ACHN (cell line): ENCODE measurements at regions not wholly inside any gene's neighbourhood (a gene's known extent, or its start where the extent isn't known, plus 50 kb on each side); places are given as distances from the start of the nearest gene placed in this dataset.
A peak's percentile ranks its signal among the peaks of the same experiment; 100 is the strongest.
"Not testable (repeated sequence)": the region's sequence is repeated elsewhere in the genome, so short reads cannot be mapped to it uniquely, and the experiment has no call there.

ENCODE experiments used
- DNase-seq: peaks from one replicate; pipeline ENCODE4 v3.0.0-alpha.2; 2015
- in situ Hi-C: cut with HindIII; loops from 2 replicates; pipeline ENCODE4 v1.10.0; 2017; ENCODE audit warnings: low sequenced_read_pairs, low pct_ligation_motif_present, low pct_unique_long_range_greater_than_20kb

DNA sequence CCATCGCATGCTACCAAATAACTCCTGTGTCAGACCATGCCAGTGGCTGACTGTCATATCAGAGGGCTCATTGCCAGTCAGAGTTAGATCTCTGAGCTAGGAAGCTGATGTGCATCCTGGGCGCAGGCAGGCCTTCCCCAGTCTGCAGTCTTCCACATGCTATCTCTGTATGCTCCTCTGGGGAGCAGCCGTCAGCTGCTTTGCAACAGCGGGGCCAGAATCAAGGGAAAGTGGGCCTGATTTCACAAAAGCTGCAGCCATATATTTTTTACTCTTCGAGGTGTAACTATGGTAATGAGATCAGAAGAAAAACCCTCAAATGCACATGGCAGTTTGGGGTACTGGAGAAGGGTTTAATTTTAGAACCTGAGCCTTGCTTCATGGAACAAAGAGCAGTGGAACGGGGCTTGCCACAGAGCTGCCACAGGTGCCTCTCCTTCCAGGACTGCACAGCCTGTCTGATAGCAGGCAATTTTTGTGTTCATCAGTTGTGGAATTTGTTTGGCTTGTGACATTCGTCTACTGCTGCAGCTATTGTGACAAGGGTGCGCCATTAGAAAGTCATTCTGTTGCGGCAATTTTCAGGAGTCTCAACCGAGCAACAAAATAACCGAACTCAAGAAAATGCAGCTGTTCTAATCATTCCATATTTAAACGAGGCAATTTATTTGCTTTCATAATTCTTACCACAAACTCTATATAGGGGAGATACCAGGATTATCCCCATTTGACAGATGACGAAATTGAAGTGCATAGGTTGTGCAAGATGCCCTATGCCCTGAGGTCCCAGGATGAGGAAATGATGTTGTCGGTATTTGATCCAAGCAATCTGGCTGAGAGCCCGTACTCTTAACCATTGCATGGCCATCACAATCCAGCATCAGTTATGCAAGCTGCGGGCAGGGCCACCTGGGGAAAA lies 109.6 kb upstream of the CYRIA start:
- no peak for DNase-seq
- in situ Hi-C loops = no loop called here

DNA sequence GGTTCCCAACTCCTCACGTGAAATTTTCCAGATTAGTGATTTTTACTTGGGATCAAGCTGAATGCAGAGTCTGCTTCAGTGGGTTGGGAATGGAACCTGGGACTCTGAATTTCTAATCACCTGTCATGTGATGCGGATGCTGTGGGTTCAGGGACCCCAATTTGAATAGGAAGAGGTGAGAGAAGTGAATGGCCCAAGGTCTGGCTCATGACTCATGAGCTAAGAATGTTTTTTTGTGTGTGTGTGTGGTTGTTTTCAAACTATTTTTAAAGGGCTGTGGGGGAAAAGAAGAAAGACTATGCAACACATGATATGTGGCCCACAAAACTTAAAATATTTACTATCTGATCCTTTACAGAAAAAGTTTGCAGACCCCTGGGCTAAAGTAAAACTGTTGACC lies 108.5 kb upstream of the CYRIA start:
- in situ Hi-C loops = no loop called here
- DNase-seq = no peak

- DNase-seq = peak; percentile 61
- in situ Hi-C loops = no loop called here
Measured at GRCh38 chr2:16773080-16773713, 107.6 kb upstream of the CYRIA start.

DNA sequence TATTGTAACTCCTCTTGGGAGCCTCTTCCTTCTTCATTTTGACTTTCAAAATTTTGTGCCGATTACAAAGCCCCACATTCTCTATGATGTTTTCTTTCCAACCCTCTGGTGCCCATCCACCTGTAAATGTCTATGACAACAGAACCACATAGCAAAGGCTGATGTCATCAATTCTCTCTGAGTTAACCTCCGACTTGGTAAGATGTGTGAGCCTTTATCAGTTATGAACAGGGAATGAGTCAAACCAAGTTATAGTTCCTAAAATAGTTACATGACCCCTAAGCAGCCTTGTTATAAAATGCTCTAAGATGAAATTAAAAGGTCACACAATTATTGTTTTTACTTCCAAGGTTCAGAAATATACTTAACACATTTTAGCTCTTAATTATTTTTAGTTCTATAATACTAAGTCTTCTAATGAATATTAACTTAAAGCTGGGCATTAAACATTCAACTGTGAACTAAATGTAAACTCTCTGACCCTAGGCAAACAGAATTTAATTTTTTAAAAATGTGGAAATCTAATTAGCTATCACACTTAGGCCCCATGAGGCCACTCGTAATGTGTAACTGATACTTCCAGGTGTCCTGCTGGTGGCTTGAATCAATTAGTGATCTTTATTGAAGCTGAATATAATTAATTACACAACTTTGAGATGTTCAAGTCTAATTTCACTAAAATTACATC lies 102.3 kb upstream of the CYRIA start:
- in situ Hi-C loops = no loop called here
- DNase-seq = no peak

DNA sequence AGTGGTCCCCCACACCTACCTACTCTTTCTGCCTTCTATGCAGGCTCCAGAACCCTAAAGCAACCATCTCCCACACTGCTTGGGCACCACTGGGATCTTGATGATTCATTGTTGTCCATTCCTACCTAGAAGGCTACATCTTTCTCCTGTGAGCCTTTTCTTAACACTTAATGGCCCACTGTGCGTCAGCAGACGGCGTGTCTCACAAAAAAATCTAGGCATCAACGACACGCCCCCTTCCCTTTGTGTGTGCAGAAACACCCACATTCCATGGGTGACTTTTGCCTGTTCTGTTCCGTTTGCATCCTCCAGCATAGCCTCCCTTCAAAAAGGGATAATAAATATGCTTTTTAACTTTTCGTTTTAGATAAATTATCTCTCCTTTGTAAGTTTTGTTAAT lies 99.7 kb upstream of the CYRIA start:
- in situ Hi-C loops = no loop called here
- no peak for DNase-seq

DNA sequence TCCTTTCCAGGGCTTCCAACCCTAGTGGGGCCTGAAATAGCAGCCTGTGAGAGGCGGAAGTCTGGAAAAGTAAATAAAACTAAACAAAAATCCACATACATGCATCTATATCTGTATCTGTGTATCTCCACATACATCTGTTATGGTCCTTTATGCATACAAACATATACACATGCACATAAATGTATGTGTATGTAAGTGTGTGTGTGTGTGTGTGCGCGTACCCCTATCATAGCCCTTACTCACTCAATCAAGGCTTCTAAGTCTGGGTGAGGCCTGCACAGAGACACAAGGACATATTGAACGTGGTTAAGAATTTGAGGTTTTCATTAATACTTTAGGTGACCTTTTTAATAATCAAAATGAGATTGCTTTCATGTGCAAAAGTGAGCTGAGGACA lies 98.9 kb upstream of the CYRIA start:
- in situ Hi-C loops = no loop called here
- no peak for DNase-seq

DNA sequence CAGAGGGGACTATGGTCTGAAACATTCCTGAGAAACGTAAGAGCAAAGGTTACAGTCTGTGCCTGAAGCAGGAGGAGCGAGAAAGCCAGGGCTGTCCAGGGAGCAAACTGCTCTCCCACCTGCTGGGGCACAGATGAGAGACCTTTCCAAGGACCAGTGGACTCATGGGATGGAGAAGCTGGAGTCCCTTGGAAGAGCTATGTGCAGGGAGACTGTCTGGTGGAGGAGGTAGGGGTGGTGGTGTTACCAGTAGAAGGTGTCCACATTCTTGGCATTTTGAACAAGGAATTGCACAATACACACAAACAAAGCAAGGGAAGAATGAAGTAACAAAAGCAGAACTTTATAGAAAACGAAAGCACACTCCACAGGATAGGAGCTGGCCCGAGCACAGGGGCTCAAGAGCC lies 97.9 kb upstream of the CYRIA start:
- no peak for DNase-seq
- in situ Hi-C loops = no loop called here

- DNase-seq = no peak
- in situ Hi-C loops = no loop called here
Measured at GRCh38 chr2:16763056-16763455, 97.4 kb upstream of the CYRIA start.

- in situ Hi-C loops = no loop called here
- DNase-seq = no peak
Measured at GRCh38 chr2:16760426-16760825, 94.8 kb upstream of the CYRIA start.

DNA sequence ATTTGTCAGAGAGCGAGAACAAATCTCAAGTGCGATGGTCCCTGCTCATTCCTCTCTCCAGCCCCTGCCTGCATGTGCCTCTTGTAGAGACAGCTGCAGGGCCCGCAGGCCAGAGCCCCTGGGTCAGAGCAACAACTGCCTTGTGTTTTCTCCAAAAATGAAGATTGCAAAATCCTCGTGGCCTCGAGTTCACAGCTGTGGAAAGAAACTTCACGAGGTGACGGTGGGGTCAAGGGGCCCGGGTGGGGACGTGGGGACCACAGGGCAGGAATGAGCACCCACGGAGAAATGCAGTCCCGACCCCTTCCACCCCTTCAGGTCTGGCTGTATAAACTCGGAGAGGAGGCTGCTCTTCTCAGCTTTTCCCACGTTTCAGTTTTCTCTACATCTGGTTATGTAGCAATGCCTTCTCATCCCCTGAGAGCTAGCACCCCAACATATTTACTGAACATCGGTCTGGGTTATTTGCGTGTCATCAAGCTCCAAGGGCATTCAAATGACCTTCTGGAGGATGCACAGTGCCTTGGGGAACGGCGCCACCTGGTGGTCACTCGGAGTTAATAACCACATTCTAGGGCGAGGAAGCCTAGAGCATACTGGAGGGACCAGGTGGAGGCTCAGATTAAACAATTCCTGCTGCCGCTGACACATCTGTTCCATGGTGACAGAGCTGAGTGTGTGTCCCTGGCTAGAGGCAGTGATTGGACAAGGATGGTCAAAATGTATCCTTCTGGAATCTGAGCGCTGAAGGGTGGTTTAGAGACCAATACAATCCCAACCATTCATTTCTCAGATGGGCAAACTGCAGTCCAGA lies 91.4 kb upstream of the CYRIA start:
- DNase-seq = peak; percentile 55
- in situ Hi-C loops = no loop called here

DNA sequence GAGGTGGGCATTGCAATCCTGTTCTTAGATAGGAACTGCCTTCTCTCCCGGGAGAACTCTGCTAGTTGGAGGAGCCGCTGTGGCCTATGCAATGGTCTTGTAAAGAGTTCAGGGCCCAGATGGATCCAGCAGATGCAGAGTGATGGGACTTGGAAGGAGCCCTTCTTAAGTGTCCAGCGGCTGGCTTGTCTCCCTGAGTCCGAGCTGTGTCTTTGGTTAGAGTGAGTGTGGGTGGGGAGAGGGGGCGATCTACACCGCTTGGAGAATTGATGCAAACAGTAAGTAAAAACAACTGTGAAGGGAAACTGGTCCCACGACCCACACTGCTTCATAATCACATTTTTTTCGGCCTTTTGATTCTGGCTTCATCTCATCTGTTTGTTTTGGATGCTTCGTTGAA lies 89.8 kb upstream of the CYRIA start:
- in situ Hi-C loops = no loop called here
- DNase-seq = no peak

GRCh38 chr2:16753025-16753424 lies 87.4 kb upstream of the CYRIA start:
- in situ Hi-C loops, DNase-seq: not testable (repeated sequence)

GRCh38 chr2:16750925-16751214 lies 85.2 kb upstream of the CYRIA start:
- DNase-seq, in situ Hi-C loops: not testable (repeated sequence)

DNA sequence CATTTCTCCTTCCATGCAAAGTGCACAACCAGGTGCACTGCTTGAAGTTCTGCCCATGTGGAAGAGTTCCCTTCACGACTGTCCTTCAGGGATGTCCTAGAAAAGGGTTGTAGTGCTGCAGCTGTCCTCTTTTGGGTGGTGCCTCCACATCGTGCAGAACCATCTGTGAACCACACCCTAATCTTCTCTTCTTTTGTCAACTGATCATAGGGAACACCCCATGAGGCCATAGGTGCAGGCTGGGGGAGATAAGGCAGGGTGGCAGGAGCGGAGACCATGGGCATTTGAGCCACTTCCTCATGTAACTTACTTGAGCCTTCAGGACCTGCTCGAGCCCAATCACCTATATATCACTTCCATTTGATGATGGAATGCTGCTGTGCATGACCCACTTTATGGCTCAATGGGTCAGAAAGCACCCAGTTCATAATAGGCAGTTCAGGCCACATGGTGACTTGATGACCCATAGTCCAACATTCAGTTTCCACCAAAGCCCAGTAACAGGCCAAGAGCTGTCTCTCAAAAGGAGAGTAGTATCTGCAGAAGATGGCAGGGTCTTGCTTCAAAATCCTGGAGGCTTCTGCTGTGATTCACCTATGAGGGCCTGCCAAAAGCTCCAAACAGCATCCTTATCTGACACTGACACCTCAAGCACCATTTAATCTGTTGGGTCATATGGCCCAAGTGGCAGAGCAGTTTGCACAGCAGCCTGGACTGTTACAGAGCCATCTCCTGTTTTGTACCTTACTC lies 84.7 kb upstream of the CYRIA start:
- DNase-seq = no peak
- in situ Hi-C loops = no loop called here

- in situ Hi-C loops = loop anchor here (25.0 kb wide), 1 partner anchor 186 kb away; no protein-coding TSS in a partner anchor
- not testable (repeated sequence) for DNase-seq
Measured at GRCh38 chr2:16748511-16749266, 83.1 kb upstream of the CYRIA start.

- DNase-seq = no peak
- in situ Hi-C loops = loop anchor here (25.0 kb wide), 1 partner anchor 185 kb away; no protein-coding TSS in a partner anchor
Measured at GRCh38 chr2:16747689-16748088, 82.1 kb upstream of the CYRIA start.

GRCh38 chr2:16747257-16747656 lies 81.6 kb upstream of the CYRIA start:
- no peak for DNase-seq
- in situ Hi-C loops = loop anchor here (25.0 kb wide), 1 partner anchor 185 kb away; no protein-coding TSS in a partner anchor
